CD4-positive, alpha-beta T cell treated with Interleukin-6 at 100 ng/mL for 8 hours (primary cell): ENCODE measurements at regions not wholly inside any gene's neighbourhood (a gene's known extent, or its start where the extent isn't known, plus 50 kb on each side); places are given as distances from the start of the nearest gene placed in this dataset.

ENCODE experiments used
- DNase-seq: peaks from one replicate; pipeline ENCODE4 v3.0.0-alpha.2; 2020; ENCODE audit warnings: mixed read lengths, low spot score

- no peak for DNase-seq
Measured at GRCh38 chr10:130403153-130404075, 267.2 kb downstream of the GLRX3 start.

- no peak for DNase-seq
Measured at GRCh38 chr10:130404476-130405055, 268.4 kb downstream of the GLRX3 start.

- DNase-seq = no peak
Measured at GRCh38 chr10:130407052-130407451, 270.9 kb downstream of the GLRX3 start.

GRCh38 chr10:130409331-130409730, 273.1 kb downstream of the GLRX3 start:
- no peak for DNase-seq

- no peak for DNase-seq
Measured at GRCh38 chr10:130409931-130410330, 273.7 kb downstream of the GLRX3 start.

- no peak for DNase-seq
Measured at GRCh38 chr10:130411496-130412085, 275.4 kb downstream of the GLRX3 start.

GRCh38 chr10:130412317-130412716, 276.1 kb downstream of the GLRX3 start:
- DNase-seq = no peak

GRCh38 chr10:130416334-130417150, 280.4 kb downstream of the GLRX3 start:
- DNase-seq = no peak

GRCh38 chr10:130418731-130419130, 282.5 kb downstream of the GLRX3 start:
- no peak for DNase-seq

- no peak for DNase-seq
Measured at GRCh38 chr10:130421909-130422308, 285.7 kb downstream of the GLRX3 start.

GRCh38 chr10:130422366-130423324, 286.5 kb downstream of the GLRX3 start:
- DNase-seq = no peak

- DNase-seq = no peak
Measured at GRCh38 chr10:130423455-130424305, 287.5 kb downstream of the GLRX3 start.

GRCh38 chr10:130424418-130424817, 288.2 kb downstream of the GLRX3 start:
- DNase-seq = no peak

- DNase-seq = no peak
Measured at GRCh38 chr10:130425169-130425568, 289.0 kb downstream of the GLRX3 start.

GRCh38 chr10:130425881-130426435, 289.8 kb downstream of the GLRX3 start:
- no peak for DNase-seq

- DNase-seq = no peak
Measured at GRCh38 chr10:130427216-130427722, 291.1 kb downstream of the GLRX3 start.

- DNase-seq = no peak
Measured at GRCh38 chr10:130428936-130429335, 292.7 kb downstream of the GLRX3 start.

GRCh38 chr10:130429809-130430208, 293.6 kb downstream of the GLRX3 start:
- no peak for DNase-seq

GRCh38 chr10:130430291-130430690, 294.1 kb downstream of the GLRX3 start:
- no peak for DNase-seq
